ENCODE measurements at regions not wholly inside any gene's neighbourhood (a gene's known extent, or its start where the extent isn't known, plus 50 kb on each side); places are given as distances from the start of the nearest gene placed in this dataset.
"Not testable (repeated sequence)": the region's sequence is repeated elsewhere in the genome, so short reads cannot be mapped to it uniquely, and the experiment has no call there.

DNA sequence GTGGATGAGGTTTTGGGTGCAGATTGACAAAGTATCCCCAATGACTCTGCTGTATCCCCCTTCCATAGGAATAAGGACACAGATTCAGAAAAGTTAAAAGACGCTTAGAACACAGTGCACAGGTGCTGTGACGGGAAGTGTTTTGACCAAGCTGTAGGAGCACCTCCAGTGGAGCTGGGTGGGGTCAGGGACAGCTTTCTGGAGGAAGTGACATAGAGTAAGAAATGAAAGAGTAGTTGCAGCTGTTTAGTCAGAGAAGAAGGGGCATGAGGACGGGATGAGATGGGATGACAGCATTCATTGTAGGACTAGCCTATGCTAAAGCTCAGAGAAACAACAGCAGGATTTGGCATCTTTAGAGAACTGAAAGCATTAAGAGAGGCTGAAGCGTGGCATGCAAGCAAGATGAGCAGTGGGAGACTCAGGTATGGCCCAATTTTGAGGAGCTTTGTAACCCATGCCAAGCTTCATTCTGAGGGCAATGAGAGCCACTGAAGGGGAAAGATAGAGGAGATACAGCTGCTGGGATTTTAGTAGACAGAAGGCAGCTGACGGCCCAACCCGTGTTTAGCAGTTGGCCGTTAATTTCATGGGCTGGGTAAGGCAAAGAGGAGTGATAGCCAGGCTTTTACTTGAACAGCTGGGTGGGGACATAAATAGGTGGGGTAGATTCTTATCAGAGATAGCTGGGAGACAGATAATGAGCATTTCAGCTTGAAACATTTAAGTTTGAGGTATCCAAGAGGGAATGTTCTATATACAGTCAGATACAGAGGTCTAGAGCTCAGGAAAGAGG, 131.8 kb upstream of the KRAS start:
- no peak for DNase-seq (ENCODE audit: low read depth)

GRCh38 chr12:25377469-25378177, 126.9 kb upstream of the KRAS start:
- DNase-seq (ENCODE audit: low read depth), result peak; percentile 40

DNA sequence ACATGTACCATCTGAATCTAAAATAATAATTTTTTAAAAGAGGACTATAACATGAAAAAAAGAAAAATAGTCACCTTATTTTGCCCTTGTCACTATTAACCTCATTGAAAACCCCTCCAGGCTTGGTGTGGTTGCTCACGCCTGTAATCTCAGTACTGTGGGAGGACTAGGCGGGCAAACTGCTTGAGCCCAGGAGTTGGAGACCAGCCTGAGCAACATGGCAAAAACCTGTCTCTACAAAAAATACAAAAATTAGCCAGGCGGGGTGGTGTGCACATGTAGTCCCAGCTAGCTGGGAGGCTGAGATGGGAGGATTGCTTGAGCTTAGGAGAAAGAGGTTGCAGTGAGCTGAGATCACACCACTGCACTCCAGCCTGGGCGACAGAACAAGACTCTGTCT, 126.3 kb upstream of the KRAS start:
- DNase-seq (ENCODE audit: low read depth), result no peak

- DNase-seq (ENCODE audit: low read depth), result no peak
Measured at GRCh38 chr12:25376407-25376806, 125.7 kb upstream of the KRAS start.

- no peak for DNase-seq (ENCODE audit: low read depth)
Measured at GRCh38 chr12:25372969-25373817, 122.5 kb upstream of the KRAS start.

DNA sequence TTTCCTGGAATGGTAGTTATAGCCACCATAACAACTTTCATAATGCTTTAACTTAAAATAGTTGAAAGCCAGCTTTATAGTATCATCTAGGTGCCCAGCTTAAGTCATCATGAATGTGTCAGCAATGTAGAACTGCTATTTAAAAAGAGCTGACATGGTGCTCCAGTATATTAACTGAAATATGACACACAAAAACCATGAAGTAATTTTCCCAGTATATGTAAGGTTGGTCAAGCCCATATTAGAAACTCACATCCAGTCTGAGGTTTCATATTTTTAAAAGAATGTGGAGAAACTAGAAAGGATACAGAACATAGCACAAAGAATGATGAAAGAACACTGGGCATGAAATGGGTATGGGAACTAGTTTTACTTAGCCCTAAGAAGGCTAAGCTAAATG, 121.3 kb upstream of the KRAS start:
- no peak for DNase-seq (ENCODE audit: low read depth)

DNA sequence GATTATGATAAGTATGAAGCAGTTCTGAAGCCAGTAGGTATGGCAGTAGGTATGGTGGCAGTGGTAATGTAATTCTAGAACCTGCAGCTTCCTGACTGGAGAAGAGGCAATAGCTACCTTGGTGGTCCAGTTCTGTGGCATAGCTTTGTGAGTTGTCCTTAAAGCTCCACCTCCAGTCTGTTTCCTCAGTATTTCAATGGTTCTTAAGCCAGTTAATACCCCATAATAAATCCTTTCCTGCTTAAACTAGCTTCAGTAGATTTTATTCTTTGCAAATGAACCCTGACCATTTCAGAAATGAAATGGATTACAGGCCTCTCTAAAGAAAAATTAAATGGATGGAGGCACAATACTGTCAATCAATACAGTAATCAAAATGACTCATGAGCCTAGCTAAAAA, 117.8 kb upstream of the KRAS start:
- DNase-seq (ENCODE audit: low read depth), result no peak

DNA sequence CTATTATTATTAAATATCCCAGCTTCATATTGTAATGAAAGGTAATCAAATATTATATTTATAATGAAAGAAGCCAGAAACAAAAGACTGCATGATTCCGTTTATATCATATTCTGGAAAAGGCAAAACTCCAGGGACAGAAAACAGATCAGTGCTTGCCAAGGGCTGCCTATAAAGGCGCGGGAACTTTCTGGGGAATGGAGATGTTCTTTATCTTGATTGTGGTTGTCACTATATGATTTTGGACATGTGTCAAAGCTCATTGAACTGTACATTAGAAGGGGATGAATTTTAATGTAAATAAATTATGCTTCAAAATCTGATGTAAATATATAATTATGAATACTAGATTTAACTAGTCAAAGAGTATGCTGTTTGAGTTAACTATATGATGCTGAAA, 115.4 kb upstream of the KRAS start:
- no peak for DNase-seq (ENCODE audit: low read depth)

GRCh38 chr12:25365340-25365730, 114.6 kb upstream of the KRAS start:
- DNase-seq (ENCODE audit: low read depth), result no peak

DNA sequence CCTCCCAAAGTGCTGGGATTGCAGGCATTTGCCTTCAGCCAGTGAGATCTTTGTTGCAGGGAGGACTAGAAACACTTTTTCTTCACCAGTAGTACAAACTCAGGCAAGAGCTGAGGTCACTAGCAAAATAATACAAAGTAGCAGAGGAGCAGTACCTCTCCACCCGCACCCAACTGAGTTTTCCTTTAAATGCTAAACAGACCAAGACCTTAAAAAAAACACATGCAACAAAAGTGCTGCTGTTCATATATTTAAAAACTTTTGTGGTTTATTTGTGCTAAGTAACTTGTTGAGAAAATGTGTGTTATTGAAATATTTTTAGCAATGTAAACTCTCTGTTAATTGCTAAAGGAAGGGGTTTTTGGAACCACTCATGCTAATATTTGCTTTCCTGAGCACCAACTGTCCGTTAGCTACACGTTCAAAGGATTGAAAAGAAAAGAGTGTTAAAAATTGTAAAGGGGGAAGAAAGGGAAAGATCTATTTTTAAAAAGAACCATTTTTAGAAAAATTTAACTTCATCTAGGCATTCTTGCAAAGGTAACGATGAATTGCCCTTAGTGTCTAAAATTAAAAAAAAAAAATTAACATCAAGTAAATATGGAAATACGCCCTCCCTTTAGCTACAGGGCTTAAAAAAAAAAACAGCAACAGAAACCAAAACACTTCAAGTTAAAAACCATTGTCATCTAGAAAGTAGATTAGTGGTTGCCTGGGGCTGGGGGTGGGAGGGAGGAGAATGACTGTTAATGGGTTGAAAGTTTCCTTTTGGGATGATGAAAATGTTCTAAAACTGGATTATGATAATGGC, 114.0 kb upstream of the KRAS start:
- no peak for DNase-seq (ENCODE audit: low read depth)

DNA sequence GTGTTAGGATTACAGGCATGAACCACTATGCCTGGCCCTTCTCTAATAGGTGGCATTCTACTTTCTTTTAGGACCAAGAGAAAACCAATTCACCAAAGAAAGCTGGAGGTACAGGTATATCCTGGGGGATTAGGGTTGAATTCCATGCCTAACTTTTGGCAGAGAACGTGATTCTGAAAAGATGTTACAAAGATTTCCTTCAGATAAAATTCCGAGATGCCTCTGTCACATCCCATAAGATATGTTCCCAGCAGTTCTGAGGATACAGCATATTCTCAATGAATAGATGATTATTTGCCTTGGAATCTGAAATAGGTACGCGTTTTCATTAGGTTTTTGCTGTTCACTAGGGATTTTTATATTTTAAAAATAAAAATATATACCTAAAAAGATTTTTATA, 111.9 kb upstream of the KRAS start:
- no peak for DNase-seq (ENCODE audit: low read depth)

- no peak for DNase-seq (ENCODE audit: low read depth)
Measured at GRCh38 chr12:25361511-25361910, 110.8 kb upstream of the KRAS start.

DNA sequence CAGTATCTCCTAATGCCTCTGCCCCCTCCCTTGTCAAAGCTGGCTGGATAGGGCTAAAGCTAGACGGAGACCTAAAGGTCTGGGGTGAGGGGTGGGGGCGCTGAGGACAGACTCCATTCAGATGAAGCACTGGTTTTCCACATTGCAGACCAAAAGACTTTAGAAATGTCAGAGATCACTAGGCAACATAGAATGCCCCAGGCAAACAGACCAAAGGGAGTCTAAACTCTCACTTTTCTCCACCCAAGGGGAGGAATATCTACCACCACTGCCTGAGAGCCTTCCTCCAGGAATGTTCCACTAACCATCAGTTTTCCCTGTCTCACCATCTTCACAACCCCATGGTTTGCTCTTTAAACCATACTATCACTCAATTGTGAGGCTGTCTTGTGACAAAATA, 106.9 kb upstream of the KRAS start:
- no peak for DNase-seq (ENCODE audit: low read depth)

- not testable (repeated sequence) for DNase-seq (ENCODE audit: low read depth)
Measured at GRCh38 chr12:25352942-25353341, 102.2 kb upstream of the KRAS start.

DNA sequence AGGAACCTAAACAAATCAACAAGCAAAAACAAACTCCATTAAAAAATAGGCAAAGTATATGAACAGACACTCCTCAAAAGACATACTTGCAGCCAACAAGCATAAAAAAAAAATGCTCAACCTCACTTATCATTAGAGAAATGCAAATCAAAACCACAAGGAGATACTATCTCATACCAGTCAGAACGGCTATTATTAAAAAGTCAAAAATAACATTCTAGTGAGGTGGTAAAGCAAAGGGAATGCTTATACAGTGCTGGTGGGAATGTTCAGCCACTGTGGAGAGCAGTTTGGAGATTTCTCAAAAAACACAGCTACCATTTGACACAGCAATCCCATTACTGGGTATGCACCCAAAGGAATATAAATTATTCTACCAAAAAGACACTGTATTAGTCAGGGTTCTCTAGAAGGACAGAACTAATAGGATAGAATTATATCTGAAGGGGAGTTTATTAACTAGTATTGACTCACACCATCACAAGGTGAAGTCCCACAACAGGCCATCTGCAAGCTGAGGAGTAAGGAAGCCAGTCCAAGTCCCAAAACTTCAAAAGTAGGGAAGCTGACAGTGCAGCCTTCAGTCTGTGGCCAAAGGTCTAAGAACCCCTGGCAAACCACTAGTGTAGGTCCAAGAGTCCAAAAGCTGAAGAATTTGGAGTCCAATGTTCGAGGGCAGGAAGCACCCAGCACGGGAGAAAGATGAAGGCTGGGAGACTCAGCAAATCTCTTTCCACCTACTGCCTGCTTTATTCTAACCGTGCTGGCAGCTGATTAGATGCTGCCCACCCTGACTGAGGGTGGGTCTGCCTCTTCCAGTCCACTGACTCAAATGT, 101.6 kb upstream of the KRAS start:
- DNase-seq (ENCODE audit: low read depth), result no peak

DNA sequence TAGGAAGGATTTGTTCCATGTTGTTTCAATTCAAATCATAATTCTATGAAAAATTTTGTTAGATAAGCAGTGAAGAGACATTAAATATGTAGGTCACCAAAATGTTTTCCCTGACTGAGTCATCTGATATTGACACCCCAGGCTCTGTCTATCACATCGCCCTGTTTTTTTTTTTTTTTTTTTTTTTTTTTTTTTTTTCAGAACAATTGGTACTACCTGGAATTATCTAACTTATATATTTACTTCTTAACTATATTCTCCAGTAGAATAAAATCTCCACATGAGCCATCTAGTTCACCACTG, 97.8 kb upstream of the KRAS start:
- no peak for DNase-seq (ENCODE audit: low read depth)

GRCh38 chr12:25347716-25348592, 97.2 kb upstream of the KRAS start:
- no peak for DNase-seq (ENCODE audit: low read depth)

GRCh38 chr12:25341877-25342276, 91.1 kb upstream of the KRAS start:
- not testable (repeated sequence) for DNase-seq (ENCODE audit: low read depth)

GRCh38 chr12:25337916-25338315, 87.2 kb upstream of the KRAS start:
- no peak for DNase-seq (ENCODE audit: low read depth)

- DNase-seq (ENCODE audit: low read depth), result no peak
Measured at GRCh38 chr12:25332143-25332542, 81.4 kb upstream of the KRAS start.

Measured in GM04504 (cell line).